GM23338 (cell line): ENCODE measurements at regions not wholly inside any gene's neighbourhood (a gene's known extent, or its start where the extent isn't known, plus 50 kb on each side); places are given as distances from the start of the nearest gene placed in this dataset.

Experiments used
- ATAC-seq: fragments of 200-7000 bp; cut with Tn5 transposase; 3 replicates; pipeline ENCODE4 v1.9.1; 2020
- DNase-seq: peaks from one replicate; pipeline ENCODE4 v3.0.0-alpha.2; 2015; ENCODE audit warnings: low spot score
- H2AFZ ChIP-seq: fragments of 200-600 bp; sonication (generic); 2 replicates; pipeline ENCODE4 v1.8.0; 2016; ENCODE audit warnings: antibody characterized with exemption, mild to moderate bottlenecking, moderate library complexity
- H3F3A ChIP-seq: fragments of 200-600 bp; sonication (generic); replicated peaks from 2 replicates; pipeline ENCODE4 v1.8.0; 2017; ENCODE audit warnings: antibody characterized with exemption, mixed run types, low read depth
- H3K27ac ChIP-seq: fragments of 200-600 bp; sonication (generic); 2 replicates; pipeline ENCODE4 v1.6.1; 2016; ENCODE audit warnings: low read depth
- H3K27me3 ChIP-seq: fragments of 200-600 bp; sonication (generic); 2 replicates; pipeline ENCODE4 v1.8.0; 2016; ENCODE audit warnings: mild to moderate bottlenecking, mixed run types, moderate library complexity; ENCODE audit not compliant: insufficient read depth
- H3K36me3 ChIP-seq: fragments of 200-600 bp; sonication (generic); 2 replicates; pipeline ENCODE4 v1.8.0; 2016; ENCODE audit warnings: mild to moderate bottlenecking; ENCODE audit not compliant: insufficient read depth
- H3K4me1 ChIP-seq: fragments of 200-600 bp; sonication (generic); 2 replicates; pipeline ENCODE4 v1.8.0; 2016; ENCODE audit warnings: mild to moderate bottlenecking, moderate library complexity; ENCODE audit not compliant: insufficient read depth
- H3K4me2 ChIP-seq: fragments of 200-600 bp; sonication (generic); 2 replicates; pipeline ENCODE4 v1.7.1; 2017; ENCODE audit warnings: mixed run types
- H3K4me3 ChIP-seq: fragments of 200-600 bp; sonication (generic); 2 replicates; pipeline ENCODE4 v1.6.1; 2016; ENCODE audit warnings: mixed run types
- H3K79me2 ChIP-seq: fragments of 200-600 bp; sonication (generic); replicated peaks from 2 replicates; pipeline ENCODE4 v1.8.0; 2017; ENCODE audit warnings: mild to moderate bottlenecking; ENCODE audit not compliant: insufficient read depth
- H3K9me2 ChIP-seq: fragments of 200-600 bp; sonication (generic); 2 replicates; pipeline ENCODE4 v1.8.0; 2017; ENCODE audit not compliant: insufficient read depth
- H4K20me1 ChIP-seq: fragments of 200-600 bp; sonication (generic); replicated peaks from 2 replicates; pipeline ENCODE4 v1.8.0; 2017; ENCODE audit warnings: mild to moderate bottlenecking; ENCODE audit not compliant: insufficient read depth
- H3K27ac Mint-ChIP-seq: 2 replicates; pipeline ENCODE4 v1.8.0; 2020; ENCODE audit warnings: inconsistent platforms, mild to moderate bottlenecking, moderate library complexity, mixed read lengths
- H3K27me3 Mint-ChIP-seq: 3 replicates; pipeline ENCODE4 v1.8.0; 2022; ENCODE audit warnings: low read depth, mild to moderate bottlenecking, moderate library complexity, mixed read lengths, inconsistent platforms; ENCODE audit not compliant: insufficient read depth, poor library complexity
- H3K36me3 Mint-ChIP-seq: 3 replicates; pipeline ENCODE4 v1.8.0; 2021; ENCODE audit warnings: low read depth, mild to moderate bottlenecking, inconsistent platforms, moderate library complexity, mixed read lengths
- H3K4me1 Mint-ChIP-seq: 3 replicates; pipeline ENCODE4 v1.8.0; 2020; ENCODE audit warnings: mild to moderate bottlenecking, inconsistent platforms, mixed read lengths
- H3K4me3 Mint-ChIP-seq: 3 replicates; pipeline ENCODE4 v1.8.0; 2021; ENCODE audit warnings: moderate library complexity, mild to moderate bottlenecking, inconsistent platforms, mixed read lengths
- H3K9me3 Mint-ChIP-seq: 3 replicates; pipeline ENCODE4 v1.8.0; 2020; ENCODE audit warnings: moderate library complexity, mild to moderate bottlenecking, inconsistent platforms, mixed read lengths
- CREB1 ChIP-seq: fragments of 250-450 bp; sonication (Bioruptor Pico); IDR thresholded peaks from 2 replicates; pipeline ENCODE4 v1.5.0; 2020; ENCODE audit warnings: low read depth, mild to moderate bottlenecking, moderate library complexity
- CTCF ChIP-seq, 2 experiments: fragments of 200-600 bp in 1 of 2; sonication (generic) in 1 of 2; conservative IDR thresholded peaks; 2 replicates each; pipeline versions ENCODE4 v1.5.1 to v1.6.1; 2016 to 2017; ENCODE audit warnings: antibody characterized with exemption in 2 of 2, low read depth in 2 of 2, mild to moderate bottlenecking in 2 of 2, moderate library complexity in 1 of 2
- ETS1 ChIP-seq: IDR thresholded peaks from 2 replicates; pipeline ENCODE4 v1.6.1; 2016; ENCODE audit warnings: antibody characterized with exemption
- EZH2 ChIP-seq: fragments of 200-600 bp; sonication (generic); IDR thresholded peaks from one replicate; pipeline ENCODE4 v1.8.0; 2017; ENCODE audit warnings: antibody characterized with exemption, mild to moderate bottlenecking, low read depth; ENCODE audit not compliant: unreplicated experiment
- EZH2phosphoT487 ChIP-seq: fragments of 200-600 bp; sonication (generic); IDR thresholded peaks from one replicate; pipeline ENCODE4 v1.8.1; 2018; ENCODE audit warnings: antibody characterized with exemption; ENCODE audit not compliant: unreplicated experiment
- JUNB ChIP-seq: IDR thresholded peaks from one replicate; pipeline ENCODE4 v1.6.1; 2016; ENCODE audit warnings: antibody characterized with exemption; ENCODE audit not compliant: unreplicated experiment
- NANOG ChIP-seq: IDR thresholded peaks from 2 replicates; pipeline ENCODE4 v1.6.1; 2016; ENCODE audit warnings: antibody characterized with exemption, borderline replicate concordance
- POLR2AphosphoS5 ChIP-seq: IDR thresholded peaks from 2 replicates; pipeline ENCODE4 v1.6.1; 2016; ENCODE audit warnings: antibody characterized with exemption, low read depth
- REST ChIP-seq: IDR thresholded peaks from one replicate; pipeline ENCODE4 v1.6.1; 2018; ENCODE audit warnings: antibody characterized with exemption; ENCODE audit not compliant: unreplicated experiment
- STAT1 ChIP-seq: IDR thresholded peaks from one replicate; pipeline ENCODE4 v1.6.1; 2016; ENCODE audit warnings: antibody characterized with exemption; ENCODE audit not compliant: unreplicated experiment
- ZNF114 ChIP-seq: fragments of 250-450 bp; sonication (Bioruptor Pico); IDR thresholded peaks from 2 replicates; pipeline ENCODE4 v1.5.0; 2020; ENCODE audit warnings: mild to moderate bottlenecking, moderate library complexity
- ZNF331 ChIP-seq: fragments of 250-450 bp; sonication (Bioruptor Pico); IDR thresholded peaks from 2 replicates; pipeline ENCODE4 v1.5.0; 2020; ENCODE audit warnings: low read depth, mild to moderate bottlenecking, moderate library complexity
- ZNF462 ChIP-seq: fragments of 250-450 bp; sonication (Bioruptor Pico); IDR thresholded peaks from 2 replicates; pipeline ENCODE4 v1.5.0; 2020; ENCODE audit warnings: mild to moderate bottlenecking, moderate library complexity

GRCh38 chr5:171541341-171541776 lies 121.9 kb downstream of the FGF18 start:
- Histone ChIP-seq H3K4me3 (no peak overlapping the region), H3K4me2 (no peak overlapping the region), H3K4me1 (peaks cover 4% of the 10 kb centered on the region; the same call in 1 of the 2 replicates), H3K27ac (no peak overlapping the region), H3K79me2 (no peaks in the 10 kb centered on the region), H3K36me3 (no peaks in the 10 kb centered on the region), H3F3A (no peaks in the 10 kb centered on the region), H3K27me3 (no peaks in the 10 kb centered on the region), H2AFZ (no peak overlapping the region), H3K9me2 (no peaks in the 10 kb centered on the region), H4K20me1 (no peaks in the 10 kb centered on the region)
- Mint-ChIP-seq H3K27me3 (peaks cover 9% of the 10 kb centered on the region), H3K4me1 (peaks cover 2% of the 10 kb centered on the region; the same call in 2 of the 3 replicates), H3K36me3 (no peaks in the 10 kb centered on the region), H3K27ac (no peak overlapping the region), H3K4me3 (no peak overlapping the region), H3K9me3 (no peaks in the 10 kb centered on the region; the same call in 2 of the 3 replicates)
- ATAC-seq (no peak), DNase-seq (no peak)
- TF ChIP-seq EZH2phosphoT487: no peak
- no peak for TF ChIP-seq JUNB
- TF ChIP-seq EZH2: no peak
- no peak for TF ChIP-seq STAT1
- no peak for TF ChIP-seq POLR2AphosphoS5
- TF ChIP-seq ZNF114 (CRISPR knock-in tag): no peak
- no peak for TF ChIP-seq CTCF (conservative IDR thresholded peaks at IDR 0.05; ENCODE audit: low read depth in 2 of 2)
- TF ChIP-seq REST: no peak
- TF ChIP-seq ZNF331 (CRISPR knock-in tag): no peak
- no peak for TF ChIP-seq NANOG
- TF ChIP-seq ZNF462 (CRISPR knock-in tag): no peak
- TF ChIP-seq CREB1 (CRISPR knock-in tag): no peak
- no peak for TF ChIP-seq ETS1
